ENCODE measurements at regions not wholly inside any gene's neighbourhood (a gene's known extent, or its start where the extent isn't known, plus 50 kb on each side); places are given as distances from the start of the nearest gene placed in this dataset.
"Not testable (repeated sequence)": the region's sequence is repeated elsewhere in the genome, so short reads cannot be mapped to it uniquely, and the experiment has no call there.

DNA sequence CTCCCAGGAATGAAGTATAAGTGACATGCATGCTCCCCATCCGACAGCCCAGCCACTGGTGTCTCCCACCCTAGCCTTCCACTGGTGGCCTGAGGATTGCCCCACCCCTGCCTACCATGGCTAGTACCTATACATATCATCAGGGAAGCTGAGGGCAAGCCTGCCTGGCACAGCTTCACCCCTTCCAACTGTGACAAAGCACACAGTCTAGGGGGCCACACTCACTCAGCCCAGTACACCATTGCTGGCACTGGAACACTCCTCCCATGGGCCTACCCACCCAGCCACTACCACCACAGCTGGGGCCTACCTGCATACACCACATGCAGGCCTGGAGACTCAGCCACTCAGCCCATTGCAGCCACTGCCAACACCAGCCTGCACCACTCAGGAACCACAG lies 393.1 kb upstream of the STEAP1 start:
- DNase-seq (ENCODE audit: insufficient read length, low spot score) (no peak), FAIRE-seq (no peak)

DNA sequence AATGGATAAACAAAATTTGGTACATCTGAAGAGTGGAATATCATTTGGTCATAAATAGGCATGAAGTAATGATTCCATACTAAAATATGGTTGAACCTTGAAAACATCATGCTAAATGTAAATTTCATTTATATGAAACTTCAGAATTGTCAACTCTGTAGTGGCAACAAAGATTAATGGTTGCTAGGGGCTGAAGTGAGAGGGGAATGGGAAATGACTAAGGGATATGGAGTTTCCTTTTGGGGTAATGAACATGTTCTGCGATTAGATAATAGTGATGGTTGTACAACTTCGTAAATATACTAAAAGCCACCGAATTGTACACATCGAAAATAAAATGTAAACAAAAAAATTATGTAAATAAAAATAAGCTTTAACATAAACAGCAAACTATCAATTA lies 384.1 kb upstream of the STEAP1 start:
- no peak for FAIRE-seq

DNA sequence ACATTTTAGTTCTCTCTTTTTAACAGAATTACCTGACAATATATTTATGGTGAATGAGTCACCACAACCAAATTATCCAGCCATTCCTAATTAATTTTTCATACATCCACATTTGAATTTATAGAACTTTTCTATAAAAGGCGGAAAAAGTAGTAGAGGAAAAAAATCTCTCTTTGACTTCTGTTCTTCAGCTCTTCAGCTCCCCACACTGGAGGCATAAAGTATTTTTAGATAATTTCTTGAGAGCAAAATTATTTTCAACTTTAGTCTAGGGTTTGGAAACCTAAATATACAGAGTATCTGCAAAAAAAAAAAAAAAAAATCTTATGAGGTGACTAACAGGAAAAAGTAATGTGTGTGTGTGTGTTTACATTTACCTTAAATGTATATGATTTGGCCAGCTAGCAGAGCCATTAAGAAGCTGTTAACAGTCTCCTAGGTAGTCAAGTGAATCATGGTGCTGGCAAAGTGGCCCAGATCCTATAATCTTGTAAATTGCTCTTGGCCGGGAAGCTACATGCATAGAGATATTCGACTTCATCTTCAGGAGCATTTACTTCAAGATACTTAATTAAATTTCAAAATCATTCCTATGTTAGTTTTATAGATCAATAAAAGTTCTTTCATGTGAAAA lies 383.1 kb upstream of the STEAP1 start:
- FAIRE-seq = no peak

More for the DNA sequence above, 384.1 kb upstream of the STEAP1 start:
- no peak for DNase-seq (ENCODE audit: insufficient read length, low spot score)

DNA sequence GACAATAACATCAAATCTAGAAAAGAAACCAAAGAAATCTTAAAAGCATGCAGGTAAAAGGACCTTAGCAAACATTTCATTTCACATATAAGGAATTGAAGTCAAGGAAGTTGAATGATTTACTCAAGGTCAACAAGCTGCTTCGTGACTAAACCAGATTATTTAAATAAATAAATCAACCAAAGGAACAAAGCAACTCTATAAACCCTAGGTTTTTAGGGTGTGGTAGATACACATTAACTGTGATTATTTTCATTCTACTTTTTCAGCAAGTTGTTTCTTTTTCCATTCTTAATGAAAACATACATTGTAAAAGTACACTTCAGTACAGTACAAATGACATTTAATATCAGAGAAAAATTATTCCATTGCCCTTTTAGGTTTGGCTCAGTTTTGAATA lies 382.0 kb upstream of the STEAP1 start:
- FAIRE-seq (no peak), DNase-seq (ENCODE audit: insufficient read length, low spot score) (no peak)

More for the DNA sequence above, 383.1 kb upstream of the STEAP1 start:
- no peak for DNase-seq (ENCODE audit: insufficient read length, low spot score)

DNA sequence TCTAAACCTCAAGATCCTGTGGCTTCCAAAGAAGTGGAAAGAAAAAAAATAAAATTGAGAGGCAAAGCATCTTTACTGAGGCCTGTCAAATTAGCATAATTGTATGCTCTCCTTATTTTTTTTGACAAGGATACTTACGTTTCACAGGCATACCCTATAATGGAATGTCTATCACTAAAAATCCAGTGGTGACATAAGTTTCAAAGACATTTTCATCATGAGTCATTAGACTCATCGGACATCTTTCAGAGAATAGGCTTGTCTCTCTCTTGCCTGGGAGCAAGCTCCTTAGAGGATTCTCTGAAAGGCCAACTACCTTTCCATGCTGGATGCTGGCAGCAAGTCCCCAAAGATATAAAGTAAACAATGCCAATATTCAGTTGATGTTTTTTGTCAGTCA lies 380.7 kb upstream of the STEAP1 start:
- no peak for FAIRE-seq
- no peak for DNase-seq (ENCODE audit: insufficient read length, low spot score)

DNA sequence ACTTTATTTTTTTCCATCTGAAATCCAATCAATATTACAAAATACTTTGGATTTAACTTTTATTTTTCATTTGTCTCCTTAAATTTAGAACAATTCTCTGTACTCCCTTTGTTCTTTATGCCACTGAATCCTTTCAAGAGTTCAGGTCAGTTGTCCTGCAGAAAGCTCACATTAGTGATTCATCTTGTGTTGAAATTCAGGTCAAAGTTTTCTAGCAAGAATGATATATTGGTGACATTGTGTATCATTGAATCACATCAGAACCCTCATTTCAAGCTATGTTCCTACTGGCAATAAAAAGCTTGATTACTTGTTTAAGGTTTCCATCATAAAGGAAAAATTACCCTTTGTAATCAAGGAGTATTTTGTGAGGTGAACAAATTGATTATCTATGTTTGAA lies 378.8 kb upstream of the STEAP1 start:
- DNase-seq (ENCODE audit: insufficient read length, low spot score) (no peak), FAIRE-seq (no peak)

DNA sequence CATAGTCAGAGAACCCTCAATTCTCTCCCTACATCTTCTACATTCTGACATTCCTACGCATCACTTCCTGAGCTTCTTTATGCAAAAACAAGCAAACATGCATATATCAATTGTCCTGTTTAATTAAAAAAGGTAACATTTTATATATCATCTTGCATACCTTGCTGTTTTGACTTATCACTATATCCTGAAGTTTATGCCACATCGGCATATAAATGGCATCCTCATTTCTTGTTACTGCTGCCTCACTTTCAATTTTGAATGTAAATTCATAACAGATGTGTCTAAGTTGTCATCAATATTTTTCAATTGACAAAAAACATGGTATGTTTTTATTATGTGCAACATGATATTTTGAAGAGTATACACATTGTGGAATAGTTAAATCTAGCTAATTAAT lies 377.3 kb upstream of the STEAP1 start:
- FAIRE-seq (no peak), DNase-seq (ENCODE audit: insufficient read length, low spot score) (no peak)

DNA sequence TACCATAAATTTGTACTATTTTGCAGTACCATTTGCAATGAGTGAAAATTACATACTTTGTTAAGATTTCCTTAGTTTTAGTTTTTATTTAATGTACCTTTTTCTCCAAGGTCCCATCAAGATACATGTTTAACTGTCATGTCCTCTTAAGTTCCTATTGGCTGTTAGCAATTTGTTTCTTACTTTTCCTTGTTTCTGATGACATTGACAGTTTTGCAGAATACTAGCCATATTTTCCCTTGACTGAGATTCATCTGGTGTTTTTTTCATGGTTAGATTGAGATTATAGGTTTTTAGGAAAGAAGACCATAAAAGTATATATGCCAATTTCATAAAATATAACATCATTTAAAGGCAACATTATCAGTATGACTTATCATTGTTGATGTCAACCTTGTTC lies 376.8 kb upstream of the STEAP1 start:
- DNase-seq (ENCODE audit: insufficient read length, low spot score) (no peak), FAIRE-seq (no peak)

DNA sequence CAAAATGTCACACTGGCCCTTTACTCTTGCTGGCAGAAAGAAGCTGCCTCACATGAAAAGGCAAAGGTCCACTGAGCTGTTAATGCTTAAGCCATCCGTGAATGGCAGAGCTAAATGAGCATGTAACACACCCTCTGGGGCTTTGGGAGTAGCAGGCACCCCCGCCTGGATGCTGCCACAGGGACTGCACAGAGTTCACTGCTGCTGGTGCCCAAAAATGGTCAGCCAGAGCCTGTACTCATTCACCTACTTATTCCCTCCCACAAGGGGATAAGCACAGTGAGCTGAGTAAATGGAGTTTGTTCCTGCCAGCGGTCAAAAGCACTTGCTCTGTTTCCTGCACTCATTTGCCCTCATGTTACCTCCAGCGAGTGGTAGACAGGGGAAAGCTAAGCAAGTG lies 374.0 kb upstream of the STEAP1 start:
- FAIRE-seq (no peak), DNase-seq (ENCODE audit: insufficient read length, low spot score) (no peak)

DNA sequence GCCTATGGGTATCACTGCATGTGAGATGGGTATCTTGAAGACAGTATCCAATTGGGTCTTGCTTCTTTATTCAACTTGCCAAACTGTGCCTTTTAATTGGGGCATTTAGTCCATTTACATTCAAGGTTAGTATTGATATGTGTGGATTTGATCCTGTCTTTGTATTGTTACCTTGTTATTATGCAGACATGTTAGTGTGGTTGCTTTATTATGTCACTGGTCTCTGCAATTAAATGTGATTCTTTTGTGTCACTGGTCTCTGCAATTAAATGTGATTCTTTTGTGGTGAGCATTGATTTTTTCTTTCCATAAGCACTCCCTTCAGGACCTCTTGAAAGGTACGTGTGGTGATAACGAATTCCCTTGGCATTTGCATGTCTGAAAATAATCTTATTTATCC lies 357.8 kb upstream of the STEAP1 start:
- FAIRE-seq = no peak
- DNase-seq (ENCODE audit: insufficient read length, low spot score) = no peak

DNA sequence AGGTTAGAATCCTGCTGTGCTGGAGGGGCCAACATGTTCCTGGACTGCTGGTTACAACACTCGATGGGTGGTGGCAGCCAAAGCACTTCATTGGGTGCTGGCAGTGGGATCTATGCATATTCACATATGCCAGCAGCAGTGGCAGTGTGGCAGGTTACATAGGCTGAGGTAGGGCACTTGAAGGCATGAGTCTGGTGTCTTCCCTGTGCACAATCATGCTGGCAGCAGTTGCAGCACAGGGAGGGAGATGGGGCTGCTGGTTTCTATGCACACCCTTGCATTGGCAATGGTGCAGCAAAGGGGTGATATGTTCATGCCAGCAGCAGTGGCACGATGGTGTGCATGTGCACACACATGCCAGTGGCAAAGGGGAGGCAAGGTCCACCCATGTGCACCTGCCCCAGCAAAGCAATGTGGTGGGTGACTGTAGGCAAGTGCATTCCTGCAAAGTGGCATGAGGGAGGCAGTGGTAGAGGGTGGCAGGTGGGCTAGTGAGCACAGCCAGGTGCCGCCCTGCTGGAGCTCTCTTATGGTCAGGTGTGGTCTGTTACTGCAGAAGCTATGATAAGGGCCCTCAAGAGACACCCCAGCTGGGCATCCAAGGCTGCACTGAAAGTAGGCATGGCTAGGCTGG lies 356.2 kb upstream of the STEAP1 start:
- FAIRE-seq = no peak

DNA sequence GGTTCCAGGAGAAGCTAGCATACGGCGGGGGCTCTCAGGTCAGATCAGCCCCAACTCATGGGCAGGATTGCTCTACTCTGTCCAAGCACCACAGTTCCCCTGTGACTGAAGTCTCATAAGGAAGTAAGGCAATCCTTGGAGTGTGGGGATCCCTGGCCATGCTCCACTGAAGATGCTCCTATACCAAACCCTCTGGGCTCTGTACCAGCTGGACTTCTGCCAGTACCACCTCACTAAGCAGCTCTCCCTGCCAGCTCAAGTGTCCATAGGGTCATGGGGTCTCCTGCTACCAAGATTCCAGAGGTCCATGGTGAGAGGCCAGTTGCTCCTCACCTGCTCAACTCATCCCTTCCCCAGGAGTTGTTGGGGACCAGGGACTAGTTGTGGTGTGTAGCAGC lies 355.7 kb upstream of the STEAP1 start:
- FAIRE-seq (no peak), DNase-seq (ENCODE audit: insufficient read length, low spot score) (no peak)

More for the DNA sequence above, 356.2 kb upstream of the STEAP1 start:
- DNase-seq (ENCODE audit: insufficient read length, low spot score) = no peak

DNA sequence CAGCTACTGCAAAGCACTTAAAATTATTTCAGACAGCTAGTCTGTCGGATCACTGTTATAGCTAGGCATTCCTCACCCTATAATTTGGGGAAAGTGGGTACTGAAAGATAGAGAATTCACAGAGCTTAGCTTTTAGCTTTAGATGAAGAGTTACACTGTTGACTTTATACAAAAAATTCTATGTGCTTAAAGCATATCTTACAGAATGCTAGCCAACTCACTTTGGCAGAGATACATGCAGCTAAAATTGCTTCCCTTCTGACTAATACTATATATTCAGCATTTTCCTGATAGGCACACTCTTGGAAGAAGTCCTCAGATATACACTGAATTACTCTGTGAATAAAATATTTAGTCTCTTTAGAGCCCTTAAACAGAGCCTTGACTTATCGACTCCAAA lies 353.5 kb upstream of the STEAP1 start:
- DNase-seq (ENCODE audit: insufficient read length, low spot score) (no peak), FAIRE-seq (no peak)

DNA sequence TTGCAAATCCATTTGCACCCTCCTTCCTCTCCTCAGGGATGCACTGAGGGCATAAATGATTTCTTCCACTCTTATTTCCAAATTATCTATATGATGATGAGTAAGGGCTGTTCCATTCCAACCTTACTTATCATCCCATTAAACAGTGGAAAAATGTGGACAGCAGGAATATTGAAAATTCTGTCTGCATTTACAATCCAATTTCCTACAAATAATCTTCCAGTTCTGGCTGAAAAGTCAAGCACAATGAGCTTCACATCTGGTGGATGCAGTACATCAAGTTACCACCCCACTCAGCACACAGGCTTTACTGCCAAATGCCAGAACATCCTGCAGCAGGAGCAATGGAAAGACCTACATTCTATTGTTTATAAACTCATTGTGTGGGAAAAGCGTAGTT lies 345.0 kb upstream of the STEAP1 start:
- DNase-seq (ENCODE audit: insufficient read length, low spot score) (no peak), FAIRE-seq (no peak)

DNA sequence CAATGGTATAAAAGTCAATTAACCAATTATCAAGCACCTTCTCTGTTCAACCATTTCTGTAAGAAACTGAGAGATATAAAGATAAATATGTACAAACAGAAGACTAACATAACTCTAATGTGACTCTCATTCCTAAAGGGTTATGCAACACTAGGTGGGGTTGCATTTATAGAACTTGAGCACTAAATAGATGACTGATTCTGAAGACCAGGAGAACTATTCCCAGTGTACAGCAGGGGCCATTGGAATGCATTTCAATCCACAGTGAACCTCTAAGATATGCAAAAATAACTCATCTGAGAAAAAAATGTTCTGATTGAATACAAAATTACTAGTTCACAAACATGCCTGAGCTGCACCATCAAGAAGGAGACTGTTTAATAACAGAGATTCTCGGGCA lies 341.2 kb upstream of the STEAP1 start:
- DNase-seq (ENCODE audit: insufficient read length, low spot score) (no peak), FAIRE-seq (no peak)

DNA sequence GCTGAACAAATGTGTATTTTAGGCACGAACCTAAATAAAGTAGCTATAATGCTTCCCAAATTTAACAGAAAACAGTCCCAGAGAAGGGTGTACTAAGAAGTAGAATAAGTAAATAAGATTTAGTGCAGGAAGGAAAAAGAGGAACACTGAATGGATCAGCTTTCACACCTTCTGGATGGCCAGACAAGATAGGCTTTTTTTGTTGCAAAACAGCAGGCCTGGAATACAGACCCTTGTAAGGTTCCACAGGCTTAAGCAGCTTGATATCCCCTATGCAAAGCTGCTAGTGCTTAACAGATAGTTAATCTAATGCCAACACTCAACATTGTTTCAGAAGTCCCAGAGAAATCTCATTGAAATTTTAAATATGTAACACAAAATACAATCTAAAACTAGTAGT lies 328.1 kb upstream of the STEAP1 start:
- no peak for FAIRE-seq
- no peak for DNase-seq (ENCODE audit: insufficient read length, low spot score)

DNA sequence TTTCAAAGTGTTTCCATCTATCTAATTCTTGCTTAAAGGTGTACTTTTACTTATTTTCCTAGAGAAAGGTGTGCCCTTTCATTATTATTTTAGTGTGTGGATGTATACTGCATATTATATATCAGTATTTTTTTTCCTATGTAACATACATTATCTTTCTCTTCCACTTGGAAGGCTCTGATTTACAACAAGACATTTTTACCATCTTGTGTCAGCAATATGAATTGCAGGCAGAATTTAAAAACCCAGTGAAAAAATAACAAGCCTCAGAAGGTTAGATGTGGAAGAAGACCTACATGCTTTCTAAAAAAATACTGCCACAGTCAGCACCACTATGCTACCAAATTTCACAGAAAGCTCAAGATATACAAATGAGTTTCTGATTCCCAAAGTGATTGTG lies 327.7 kb upstream of the STEAP1 start:
- DNase-seq (ENCODE audit: insufficient read length, low spot score) (no peak), FAIRE-seq (no peak)

DNA sequence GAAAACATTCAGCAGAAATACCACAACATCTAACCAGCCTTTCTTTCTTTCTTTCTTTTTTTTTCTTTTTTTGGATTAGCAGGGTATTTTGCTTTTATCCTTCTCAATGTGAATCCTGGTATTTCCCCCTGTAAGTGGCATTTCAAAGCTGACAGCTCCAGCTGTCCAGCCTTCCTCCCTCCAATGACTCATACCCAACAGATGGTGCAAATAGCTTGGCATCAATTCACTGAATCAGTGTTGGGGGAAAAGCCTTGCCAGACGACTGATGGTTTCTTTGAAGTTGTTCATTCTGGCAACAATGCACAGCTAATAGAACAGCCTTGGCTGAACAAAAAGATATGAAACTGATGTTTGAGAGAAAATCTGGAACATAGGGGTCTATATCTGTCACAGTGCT lies 316.8 kb upstream of the STEAP1 start:
- FAIRE-seq (no peak), DNase-seq (ENCODE audit: insufficient read length, low spot score) (no peak)

DNA sequence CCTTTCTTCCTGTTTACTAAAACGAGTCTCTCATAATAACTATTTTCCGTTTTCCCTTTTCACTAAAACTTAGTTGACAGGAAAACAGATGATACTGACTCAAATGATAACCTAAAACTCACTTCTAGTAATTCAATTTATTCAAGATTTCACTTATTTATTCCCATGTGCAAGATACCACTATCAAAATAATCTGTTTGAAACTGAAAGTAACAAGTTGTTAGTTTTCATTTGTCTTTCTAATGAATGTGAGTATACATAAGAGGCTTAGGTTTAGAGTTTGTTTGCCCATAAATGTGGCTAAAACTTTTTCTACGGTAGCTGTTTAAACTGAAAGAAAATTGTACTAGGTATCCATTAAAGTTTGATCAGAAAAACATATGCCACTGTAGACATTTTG lies 314.9 kb upstream of the STEAP1 start:
- FAIRE-seq = no peak
- DNase-seq (ENCODE audit: insufficient read length, low spot score) = no peak

DNA sequence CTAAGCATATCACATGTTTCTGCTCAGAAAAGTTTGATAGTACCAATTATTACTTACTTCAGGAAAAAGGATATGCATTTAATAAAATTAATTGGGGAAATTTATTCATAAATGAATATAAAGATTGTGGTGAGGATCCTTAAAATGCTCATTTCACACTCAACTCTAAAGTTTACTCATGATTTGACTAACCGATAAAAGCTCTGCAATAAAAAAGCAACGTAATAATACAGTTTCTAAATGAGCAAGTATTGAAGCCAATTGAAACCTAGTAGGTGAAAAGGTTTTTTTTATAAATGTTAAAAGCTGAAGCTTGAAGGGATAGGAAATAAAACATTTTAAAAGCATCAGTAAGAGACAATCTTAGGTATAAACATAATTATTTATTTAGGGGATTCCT lies 308.3 kb upstream of the STEAP1 start:
- FAIRE-seq = no peak
- DNase-seq (ENCODE audit: insufficient read length, low spot score) = no peak

DNA sequence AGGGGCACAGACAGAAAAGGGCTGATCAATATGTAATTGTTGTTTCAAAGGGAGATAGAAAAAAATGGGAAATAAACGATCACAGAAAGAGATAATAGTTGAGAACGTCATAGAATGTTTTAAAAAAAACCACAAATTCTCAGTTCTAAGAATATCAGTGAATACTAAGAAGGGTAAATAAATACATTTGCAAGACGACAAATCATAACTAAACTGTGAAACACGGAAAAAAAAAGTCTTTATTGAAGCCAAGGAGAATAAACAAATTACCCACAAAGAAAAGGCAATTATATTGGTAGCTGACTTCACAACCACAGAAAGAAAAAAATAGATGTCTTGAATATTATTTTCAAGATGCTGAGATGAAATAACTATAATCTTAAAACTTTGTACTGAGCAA lies 305.2 kb upstream of the STEAP1 start:
- DNase-seq (ENCODE audit: insufficient read length, low spot score) (no peak), FAIRE-seq (no peak)

DNA sequence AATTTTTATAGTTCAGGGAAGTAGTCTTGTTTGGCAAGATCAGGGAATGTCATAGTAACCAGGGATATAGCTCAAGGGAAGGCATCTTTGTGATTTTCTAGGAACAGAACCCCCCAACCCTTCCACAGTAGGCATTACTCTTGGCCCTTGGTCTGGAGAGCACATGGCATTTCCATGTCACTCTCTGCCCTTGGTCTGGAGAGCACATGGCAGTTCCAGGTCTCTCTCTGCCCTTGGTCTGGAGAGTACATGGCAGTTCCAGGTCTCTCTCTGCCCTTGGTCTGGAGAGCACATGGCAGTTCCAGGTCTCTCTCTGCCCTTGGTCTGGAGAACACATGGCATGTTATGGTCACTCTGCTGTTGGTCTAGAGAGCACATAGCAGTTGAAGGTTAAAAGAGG lies 297.2 kb upstream of the STEAP1 start:
- FAIRE-seq = not testable (repeated sequence)

DNA sequence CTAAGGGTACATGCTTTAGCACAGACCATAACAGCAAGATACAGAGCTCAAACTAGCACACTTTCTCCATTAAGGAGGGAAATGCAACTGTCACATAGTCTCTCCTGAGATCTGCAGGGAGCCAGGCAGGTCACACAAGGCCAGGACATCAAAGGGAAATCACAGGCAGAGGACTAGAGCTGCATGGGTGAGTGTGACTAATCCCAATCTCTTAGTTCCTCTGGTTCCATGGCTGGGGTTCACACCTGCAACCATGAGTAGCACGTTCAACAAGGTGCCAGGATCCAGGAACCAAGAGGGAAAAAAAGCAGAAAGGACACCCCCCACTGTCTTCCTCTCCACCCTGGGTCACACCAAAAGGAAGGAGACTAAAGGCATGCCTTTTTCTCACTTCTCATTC lies 296.5 kb upstream of the STEAP1 start:
- DNase-seq (ENCODE audit: insufficient read length, low spot score) (no peak), FAIRE-seq (no peak)

More for the DNA sequence above, 297.2 kb upstream of the STEAP1 start:
- not testable (repeated sequence) for DNase-seq (ENCODE audit: insufficient read length, low spot score)

All from GM19239 (cell line).